Esophagus muscularis mucosa (tissue), 4 donors: ENCODE measurements at regions not wholly inside any gene's neighbourhood (a gene's known extent, or its start where the extent isn't known, plus 50 kb on each side); places are given as distances from the start of the nearest gene placed in this dataset.

Experiments used
- DNase-seq: peaks from one replicate; pipeline ENCODE4 v3.0.0-alpha.2; 2017; ENCODE audit errors: extremely low spot score
- H3K27ac ChIP-seq, 4 donors: fragments of 200-600 bp; sonication (generic); replicated peaks in 1 of 4; 1 replicate in 3 of 4; 2 replicates in 1 of 4; pipeline ENCODE4 v1.5.1; 2016 to 2019; ENCODE audit warnings: mild to moderate bottlenecking in 1 of 4
- H3K27me3 ChIP-seq, 4 donors: fragments of 200-600 bp; sonication (generic); one replicate each; pipeline versions ENCODE4 v1.5.1 to v1.6.0; 2016 to 2019
- H3K36me3 ChIP-seq, 4 donors: fragments of 200-600 bp; sonication (generic); one replicate each; pipeline ENCODE4 v1.5.1; 2016 to 2019
- H3K4me1 ChIP-seq, 4 donors: fragments of 200-600 bp; sonication (generic); one replicate each; pipeline ENCODE4 v1.5.1; 2016 to 2019
- H3K4me3 ChIP-seq, 4 donors: fragments of 200-600 bp; sonication (generic); 1 replicate in 2 of 4; 2 replicates in 2 of 4; pipeline ENCODE4 v1.5.1; 2016 to 2019; ENCODE audit warnings: mild to moderate bottlenecking in 4 of 4, moderate library complexity in 1 of 4
- H3K9me3 ChIP-seq, 4 donors: fragments of 200-600 bp; sonication (generic); 1 replicate in 3 of 4; 2 replicates in 1 of 4; pipeline ENCODE4 v1.5.1; 2016 to 2019
- EP300 ChIP-seq: sonication (generic); formaldehyde crosslinking; IDR thresholded peaks from one replicate; pipeline ENCODE4 v1.6.1; 2017; ENCODE audit warnings: antibody characterized with exemption
- POLR2A ChIP-seq: fragments of 450-650 bp; IDR thresholded peaks from one replicate; pipeline ENCODE4 v1.6.1; 2017; ENCODE audit warnings: antibody characterized with exemption, moderate library complexity, mild to moderate bottlenecking, low read depth
- POLR2AphosphoS5 ChIP-seq, 2 donors: sonication (generic); formaldehyde crosslinking; IDR thresholded peaks; one replicate each; pipeline ENCODE4 v1.6.1; 2017; ENCODE audit warnings: antibody characterized with exemption in 2 of 2
- WGBS: methylation state at CpG from one replicate; pipeline ENCODE4 v1.1.5; 2018; 5-methylcytosine and 5-hydroxymethylcytosine counted together
- intact Hi-C: fragments of 100-400 bp; cut with DNase I; formaldehyde crosslinking; loops from one replicate; pipeline ENCODE4 v1.15.1; 2023
- TF ChIP-seq, protein P1 (sequence below), 3 experiments: fragments of 200-600 bp in 2 of 3; fragments of 450-650 bp in 1 of 3; sonication (generic) in 2 of 3; IDR thresholded peaks; one replicate each; pipeline ENCODE4 v1.5.1; 2017 to 2019; ENCODE audit warnings: antibody characterized with exemption in 3 of 3, mild to moderate bottlenecking in 2 of 3, moderate library complexity in 1 of 3

DNA sequence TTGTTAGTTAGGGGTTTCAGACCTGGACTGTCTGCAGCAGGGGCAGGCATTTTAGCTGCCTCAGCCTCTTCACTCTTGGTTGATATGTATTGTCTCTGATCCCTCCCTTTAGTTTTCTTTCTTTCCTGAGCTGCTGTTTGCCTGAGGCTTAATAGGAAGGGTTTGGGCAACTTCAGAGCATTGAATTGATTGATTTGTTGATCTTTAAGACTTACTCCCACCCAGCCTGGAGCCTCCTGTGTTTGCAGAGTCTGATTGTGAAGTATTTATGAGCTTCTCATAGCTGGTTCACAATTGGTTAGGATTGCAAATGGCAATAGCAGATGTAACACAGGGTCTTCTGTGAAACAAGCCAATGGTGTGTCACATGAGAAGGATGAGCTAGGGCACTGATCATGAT, 671.8 kb upstream of the SEMA6A start:
- no peaks in the 10 kb centered on the region for H3K36me3 ChIP-seq
- DNase-seq, result no peak
- no peaks in the 10 kb centered on the region for H3K4me1 ChIP-seq
- TF ChIP-seq, protein P1, sequence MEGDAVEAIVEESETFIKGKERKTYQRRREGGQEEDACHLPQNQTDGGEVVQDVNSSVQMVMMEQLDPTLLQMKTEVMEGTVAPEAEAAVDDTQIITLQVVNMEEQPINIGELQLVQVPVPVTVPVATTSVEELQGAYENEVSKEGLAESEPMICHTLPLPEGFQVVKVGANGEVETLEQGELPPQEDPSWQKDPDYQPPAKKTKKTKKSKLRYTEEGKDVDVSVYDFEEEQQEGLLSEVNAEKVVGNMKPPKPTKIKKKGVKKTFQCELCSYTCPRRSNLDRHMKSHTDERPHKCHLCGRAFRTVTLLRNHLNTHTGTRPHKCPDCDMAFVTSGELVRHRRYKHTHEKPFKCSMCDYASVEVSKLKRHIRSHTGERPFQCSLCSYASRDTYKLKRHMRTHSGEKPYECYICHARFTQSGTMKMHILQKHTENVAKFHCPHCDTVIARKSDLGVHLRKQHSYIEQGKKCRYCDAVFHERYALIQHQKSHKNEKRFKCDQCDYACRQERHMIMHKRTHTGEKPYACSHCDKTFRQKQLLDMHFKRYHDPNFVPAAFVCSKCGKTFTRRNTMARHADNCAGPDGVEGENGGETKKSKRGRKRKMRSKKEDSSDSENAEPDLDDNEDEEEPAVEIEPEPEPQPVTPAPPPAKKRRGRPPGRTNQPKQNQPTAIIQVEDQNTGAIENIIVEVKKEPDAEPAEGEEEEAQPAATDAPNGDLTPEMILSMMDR (IDR thresholded peaks at IDR 0.05), result no peak
- TF ChIP-seq POLR2A, result no peak
- H3K9me3 ChIP-seq, result no peaks in the 10 kb centered on the region
- intact Hi-C loops, result no loop called here
- H3K27me3 ChIP-seq, result no peaks in the 10 kb centered on the region
- H3K27ac ChIP-seq, result no peak overlapping the region
- no peak overlapping the region for H3K4me3 ChIP-seq

DNA sequence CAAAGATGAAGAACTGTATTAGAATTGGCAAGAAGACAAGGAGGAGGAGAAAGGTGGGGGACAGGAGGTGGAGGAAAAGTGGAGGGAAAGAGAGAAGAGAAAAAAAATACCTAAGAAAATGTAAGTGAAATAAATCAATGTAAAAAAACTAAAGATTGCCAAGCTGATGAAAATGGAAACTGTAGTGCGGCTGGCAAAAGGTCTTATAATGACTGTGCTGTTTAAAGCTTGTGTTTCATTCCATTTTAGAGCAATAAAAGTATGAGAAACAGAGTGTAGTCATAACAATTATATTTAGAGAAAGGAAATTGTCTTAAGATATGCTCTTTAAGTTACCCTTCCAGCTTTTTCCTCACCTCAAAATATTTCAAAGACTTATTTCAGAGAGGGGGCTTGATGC, 670.5 kb upstream of the SEMA6A start:
- no peaks in the 10 kb centered on the region for H3K4me1 ChIP-seq
- no peaks in the 10 kb centered on the region for H3K9me3 ChIP-seq
- no peak overlapping the region for H3K4me3 ChIP-seq
- no peak for DNase-seq
- intact Hi-C loops, result no loop called here
- no peak overlapping the region for H3K27ac ChIP-seq
- H3K36me3 ChIP-seq, result no peaks in the 10 kb centered on the region
- H3K27me3 ChIP-seq, result no peaks in the 10 kb centered on the region
- TF ChIP-seq POLR2AphosphoS5 (IDR thresholded peaks at IDR 0.05), result no peak
- TF ChIP-seq POLR2A, result no peak
- TF ChIP-seq, protein P1 (IDR thresholded peaks at IDR 0.05), result no peak
- TF ChIP-seq EP300, result no peak
- 58% methylated on average over 1 of the region's 1 CpG for whole genome bisulfite sequencing

DNA sequence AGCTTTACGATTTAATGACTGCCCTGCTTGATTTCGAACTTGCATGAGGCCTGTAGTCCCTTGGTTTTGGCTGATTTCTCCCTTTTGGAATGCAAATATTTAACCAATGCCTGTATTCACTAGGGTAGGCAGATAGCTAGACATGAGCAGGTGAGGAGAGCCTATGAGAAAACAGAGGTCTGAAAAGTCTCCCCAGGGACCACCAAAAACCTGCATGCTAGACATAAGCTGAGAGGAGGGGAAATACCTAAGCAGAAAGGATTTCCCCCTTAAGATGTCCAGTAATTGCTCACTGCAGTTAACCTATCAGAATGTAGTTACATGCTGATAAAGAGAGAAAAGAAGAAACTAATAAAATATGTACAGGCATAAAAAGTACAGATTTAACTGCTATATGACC, 667.4 kb upstream of the SEMA6A start:
- H3K4me3 ChIP-seq, result no peak overlapping the region
- DNase-seq, result no peak
- 79% methylated on average over 2 of the region's 2 CpGs for WGBS
- no peaks in the 10 kb centered on the region for H3K27me3 ChIP-seq
- no peak for TF ChIP-seq POLR2AphosphoS5 (IDR thresholded peaks at IDR 0.05)
- TF ChIP-seq, protein P1 (IDR thresholded peaks at IDR 0.05), result no peak
- TF ChIP-seq POLR2A, result no peak
- TF ChIP-seq EP300, result no peak
- intact Hi-C loops, result no loop called here
- H3K36me3 ChIP-seq, result no peaks in the 10 kb centered on the region
- no peaks in the 10 kb centered on the region for H3K9me3 ChIP-seq
- no peaks in the 10 kb centered on the region for H3K4me1 ChIP-seq
- no peak overlapping the region for H3K27ac ChIP-seq

DNA sequence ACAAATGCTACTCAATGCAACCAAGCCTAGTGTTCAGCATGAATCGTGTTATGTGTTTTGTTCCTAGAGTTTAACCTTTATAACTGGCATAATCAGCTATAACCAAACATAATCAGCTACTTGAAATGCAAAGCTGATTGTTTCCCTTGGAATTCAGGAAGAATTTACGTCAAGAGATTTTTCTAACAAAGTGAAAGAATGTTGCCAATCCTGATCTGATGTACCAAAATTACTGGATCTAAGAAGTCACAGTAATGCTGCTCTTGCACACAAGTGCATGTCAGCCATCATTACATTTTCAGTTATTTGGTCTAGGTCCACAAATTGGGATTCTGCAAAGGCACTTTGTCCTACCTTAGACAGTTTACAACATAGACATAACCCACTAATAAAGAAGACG, 662.3 kb upstream of the SEMA6A start:
- DNase-seq, result no peak
- Histone ChIP-seq H3K9me3 (no peaks in the 10 kb centered on the region), H3K27me3 (no peaks in the 10 kb centered on the region), H3K4me3 (no peak overlapping the region), H3K36me3 (no peaks in the 10 kb centered on the region), H3K4me1 (no peaks in the 10 kb centered on the region), H3K27ac (no peak overlapping the region)
- intact Hi-C loops, result no loop called here
- TF ChIP-seq POLR2A (no peak), EP300 (no peak), POLR2AphosphoS5 (IDR thresholded peaks at IDR 0.05) (no peak)
- TF ChIP-seq, protein P1 (IDR thresholded peaks at IDR 0.05), result no peak
- WGBS, result 91% methylated on average over 3 of the region's 3 CpGs

DNA sequence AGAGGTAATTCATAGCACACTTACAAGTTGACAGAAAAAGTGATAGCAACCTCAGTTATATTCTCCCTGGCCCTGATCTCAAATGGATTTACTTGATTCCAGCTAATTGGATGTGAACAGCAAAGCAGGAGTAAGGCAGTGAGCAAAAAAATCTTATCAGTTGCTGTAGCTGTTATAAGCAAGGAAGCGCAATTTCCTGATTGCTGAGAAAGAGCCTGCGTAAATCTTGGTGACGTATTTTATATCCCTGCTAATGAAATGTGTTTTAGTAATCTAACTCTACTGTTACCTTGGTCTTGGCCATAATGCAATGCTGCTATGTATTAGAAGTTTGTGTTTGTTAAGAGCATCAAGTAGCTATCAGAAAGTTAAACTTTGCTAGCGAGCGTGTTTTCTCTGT, 661.2 kb upstream of the SEMA6A start:
- Histone ChIP-seq H3K36me3 (no peaks in the 10 kb centered on the region), H3K9me3 (no peaks in the 10 kb centered on the region), H3K4me3 (no peak overlapping the region), H3K27ac (no peak overlapping the region), H3K4me1 (no peaks in the 10 kb centered on the region), H3K27me3 (no peaks in the 10 kb centered on the region)
- no peak for TF ChIP-seq EP300
- TF ChIP-seq, protein P1 (IDR thresholded peaks at IDR 0.05), result no peak
- no peak for TF ChIP-seq POLR2A
- TF ChIP-seq POLR2AphosphoS5 (IDR thresholded peaks at IDR 0.05), result no peak
- DNase-seq, result no peak
- intact Hi-C loops, result no loop called here
- 72% methylated on average over 5 of the region's 5 CpGs for WGBS
